WTC11 (cell line): ENCODE measurements at regions not wholly inside any gene's neighbourhood (a gene's known extent, or its start where the extent isn't known, plus 50 kb on each side); places are given as distances from the start of the nearest gene placed in this dataset.

Experiments used
- ATAC-seq: fragments of 200-7000 bp; cut with Tn5 transposase; 2 replicates; pipeline ENCODE4 v1.10.0; 2021; ENCODE audit warnings: mild to moderate bottlenecking, moderate library complexity
- CTCF ChIA-PET: fragments of 300-600 bp; sonication (Branson Sonifier 250); formaldehyde crosslinking; loops from one replicate; lab custom pipeline; 2021; ENCODE audit warnings: antibody characterized with exemption; lab: Charles Lee
- POLR2A ChIA-PET: fragments of 350-600 bp; sonication (Branson Sonifier 250); formaldehyde crosslinking; loops from one replicate; lab custom pipeline; 2021; ENCODE audit warnings: antibody characterized with exemption; lab: Charles Lee
- DNase-seq: peaks from one replicate; pipeline ENCODE4 v3.0.0; 2021; ENCODE audit warnings: low spot score
- H3K27ac Mint-ChIP-seq: 2 replicates; pipeline ENCODE4 v1.8.0; 2021; ENCODE audit warnings: mixed read lengths
- H3K27me3 Mint-ChIP-seq: 2 replicates; pipeline ENCODE4 v1.8.0; 2021; ENCODE audit warnings: low read depth, mild to moderate bottlenecking, moderate library complexity, mixed read lengths
- H3K36me3 Mint-ChIP-seq: 2 replicates; pipeline ENCODE4 v1.8.0; 2021; ENCODE audit warnings: mixed read lengths
- H3K4me1 Mint-ChIP-seq: 2 replicates; pipeline ENCODE4 v1.8.0; 2022; ENCODE audit warnings: mixed read lengths
- H3K4me3 Mint-ChIP-seq: 2 replicates; pipeline ENCODE4 v1.8.0; 2021; ENCODE audit warnings: mild to moderate bottlenecking, moderate library complexity, mixed read lengths
- H3K9me3 Mint-ChIP-seq: 2 replicates; pipeline ENCODE4 v1.8.0; 2021; ENCODE audit warnings: mixed read lengths
- ATF1 ChIP-seq: sonication (generic); formaldehyde crosslinking; IDR thresholded peaks from 2 replicates; pipeline ENCODE4 v1.8.1; 2023; ENCODE audit warnings: mild to moderate bottlenecking, moderate library complexity, missing genetic modification reagents
- E2F5 ChIP-seq: sonication (generic); formaldehyde crosslinking; IDR thresholded peaks from 2 replicates; pipeline ENCODE4 v1.8.1; 2022; ENCODE audit warnings: mild to moderate bottlenecking, moderate library complexity, missing genetic modification reagents
- ESRRA ChIP-seq: sonication (generic); formaldehyde crosslinking; IDR thresholded peaks from 2 replicates; pipeline ENCODE4 v1.8.1; 2022; ENCODE audit warnings: mild to moderate bottlenecking, missing genetic modification reagents, borderline replicate concordance
- FOXK1 ChIP-seq: sonication (generic); formaldehyde crosslinking; IDR thresholded peaks from 2 replicates; pipeline ENCODE4 v1.8.0; 2022; ENCODE audit warnings: mild to moderate bottlenecking, moderate library complexity, missing genetic modification reagents
- GABPB1 ChIP-seq: sonication (generic); formaldehyde crosslinking; IDR thresholded peaks from 2 replicates; pipeline ENCODE4 v1.8.1; 2023; ENCODE audit warnings: mild to moderate bottlenecking, missing genetic modification reagents
- GRHL2 ChIP-seq: fragments of 250-450 bp; sonication (Bioruptor Pico); IDR thresholded peaks from 2 replicates; pipeline ENCODE4 v1.8.0; 2022; ENCODE audit warnings: mild to moderate bottlenecking, moderate library complexity; ENCODE audit not compliant: insufficient replicate concordance, severe bottlenecking
- IRF2 ChIP-seq: sonication (generic); formaldehyde crosslinking; IDR thresholded peaks from 2 replicates; pipeline ENCODE4 v1.8.0; 2022; ENCODE audit warnings: low read depth, missing genetic modification reagents, borderline replicate concordance
- MLX ChIP-seq: sonication (generic); formaldehyde crosslinking; IDR thresholded peaks from 2 replicates; pipeline ENCODE4 v1.8.1; 2023; ENCODE audit warnings: mild to moderate bottlenecking, missing genetic modification reagents, moderate library complexity
- NFE2L1 ChIP-seq: sonication (generic); formaldehyde crosslinking; IDR thresholded peaks from 2 replicates; pipeline ENCODE4 v1.8.1; 2023; ENCODE audit warnings: missing genetic modification reagents
- PREB ChIP-seq: sonication (generic); formaldehyde crosslinking; IDR thresholded peaks from 2 replicates; pipeline ENCODE4 v1.8.1; 2022; ENCODE audit warnings: mild to moderate bottlenecking, missing genetic modification reagents, moderate library complexity, borderline replicate concordance
- SOX15 ChIP-seq: fragments of 250-450 bp; sonication (Bioruptor Pico); IDR thresholded peaks from 2 replicates; pipeline ENCODE4 v1.9.0; 2021; ENCODE audit warnings: mild to moderate bottlenecking
- ZMAT4 ChIP-seq: fragments of 250-450 bp; sonication (Bioruptor Pico); IDR thresholded peaks from 2 replicates; pipeline ENCODE4 v1.9.0; 2021; ENCODE audit warnings: mild to moderate bottlenecking
- ZNF281 ChIP-seq: sonication (generic); formaldehyde crosslinking; IDR thresholded peaks from 2 replicates; pipeline ENCODE4 v1.8.0; 2023; ENCODE audit warnings: mild to moderate bottlenecking, missing genetic modification reagents
- ZNF317 ChIP-seq: sonication (generic); formaldehyde crosslinking; IDR thresholded peaks from 2 replicates; pipeline ENCODE4 v1.8.1; 2023; ENCODE audit warnings: low read depth, mild to moderate bottlenecking, moderate library complexity, missing genetic modification reagents, borderline replicate concordance
- ZNF396 ChIP-seq: fragments of 250-450 bp; sonication (Bioruptor Pico); IDR thresholded peaks from 2 replicates; pipeline ENCODE4 v1.8.0; 2021; ENCODE audit warnings: mild to moderate bottlenecking, moderate library complexity, borderline replicate concordance
- ZNF423 ChIP-seq: fragments of 250-450 bp; sonication (Bioruptor Pico); IDR thresholded peaks from 2 replicates; pipeline ENCODE4 v2.1.2; 2022; ENCODE audit warnings: mild to moderate bottlenecking, moderate library complexity
- ZNF425 ChIP-seq: fragments of 250-450 bp; sonication (Bioruptor Pico); conservative IDR thresholded peaks from 2 replicates; pipeline ENCODE4 v1.9.0; 2021; ENCODE audit warnings: mild to moderate bottlenecking
- ZNF512 ChIP-seq: sonication (generic); formaldehyde crosslinking; IDR thresholded peaks from 2 replicates; pipeline ENCODE4 v1.8.1; 2022; ENCODE audit warnings: missing genetic modification reagents, borderline replicate concordance
- ZNF532 ChIP-seq: fragments of 250-450 bp; sonication (Bioruptor Pico); IDR thresholded peaks from 2 replicates; pipeline ENCODE4 v1.9.0; 2021; ENCODE audit warnings: mild to moderate bottlenecking, borderline replicate concordance

- Mint-ChIP-seq H3K9me3 (no peaks in the 10 kb centered on the region), H3K27me3 (no peaks in the 10 kb centered on the region; the same call in 1 of the 2 replicates), H3K4me3 (no peak overlapping the region)
- POLR2A ChIA-PET = no interaction called here
- CTCF ChIA-PET = no interaction called here
- no peak for DNase-seq
- TF ChIP-seq ZNF396 (CRISPR knock-in tag) (no peak), FOXK1 (CRISPR knock-in tag) (no peak), GABPB1 (CRISPR knock-in tag) (no peak), SOX15 (CRISPR knock-in tag) (no peak), ATF1 (no peak), GRHL2 (CRISPR knock-in tag) (no peak), ZNF281 (CRISPR knock-in tag) (no peak)
- TF ChIP-seq, all 79 proteins: peak for 0
- ATAC-seq = no peak
- Mint-ChIP-seq H3K27ac (no peak overlapping the region), H3K36me3 (no peaks in the 10 kb centered on the region), H3K4me1 (peaks cover 24% of the 10 kb centered on the region)
Measured at GRCh38 chr2:143830476-143830875, 689.4 kb downstream of the ZEB2 start.

GRCh38 chr2:143828763-143829537, 691.0 kb downstream of the ZEB2 start:
- ChIA-PET CTCF (no interaction called here), POLR2A (no interaction called here)
- Mint-ChIP-seq H3K9me3 (no peaks in the 10 kb centered on the region), H3K27ac (no peak overlapping the region), H3K36me3 (no peaks in the 10 kb centered on the region), H3K27me3 (no peaks in the 10 kb centered on the region; the same call in 1 of the 2 replicates), H3K4me1 (peaks cover 38% of the 10 kb centered on the region), H3K4me3 (no peak overlapping the region)
- no peak for DNase-seq
- no peak for ATAC-seq
- TF ChIP-seq ZNF512 (CRISPR knock-in tag) = no peak
- no peak for TF ChIP-seq ZNF532
- TF ChIP-seq IRF2 (CRISPR knock-in tag) = no peak
- no peak for TF ChIP-seq ESRRA (CRISPR knock-in tag)
- TF ChIP-seq E2F5 (CRISPR knock-in tag) = no peak
- TF ChIP-seq ZNF425 (CRISPR knock-in tag) = no peak
- no peak for TF ChIP-seq PREB (CRISPR knock-in tag)
- TF ChIP-seq ZNF317 (CRISPR knock-in tag) = no peak
- no peak for TF ChIP-seq NFE2L1 (CRISPR knock-in tag)
- TF ChIP-seq ZMAT4 (CRISPR knock-in tag) = no peak
- no peak for TF ChIP-seq SOX15 (CRISPR knock-in tag)
- no peak for TF ChIP-seq ZNF423 (CRISPR knock-in tag)
- TF ChIP-seq MLX (CRISPR knock-in tag) = no peak
